ENCODE measurements at regions not wholly inside any gene's neighbourhood (a gene's known extent, or its start where the extent isn't known, plus 50 kb on each side); places are given as distances from the start of the nearest gene placed in this dataset.

DNA sequence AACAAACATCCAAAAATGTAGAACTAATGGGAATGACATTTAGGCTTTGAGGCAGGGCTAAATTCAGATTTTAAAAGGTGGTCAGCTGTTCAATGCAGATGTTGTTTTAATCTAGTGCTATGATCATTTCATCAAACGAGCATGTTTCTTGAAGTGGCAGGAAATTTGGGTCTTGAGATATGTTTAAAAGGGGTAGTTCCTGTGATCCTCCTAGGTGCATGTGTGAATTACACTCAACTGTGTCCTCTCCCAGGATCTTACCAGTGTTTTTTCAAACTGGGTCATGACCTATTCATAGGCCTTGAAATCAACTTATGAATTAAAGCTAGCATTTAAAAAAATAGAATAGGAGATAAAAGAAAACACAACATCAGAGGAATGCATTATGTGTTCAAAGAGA lies 57.4 kb upstream of the ACMSD start:
- Mint-ChIP-seq H3K4me1 (ENCODE audit: low read depth) (peaks cover 5% of the 10 kb centered on the region), H3K9me3 (ENCODE audit: low read depth) (no peaks in the 10 kb centered on the region), H3K4me3 (ENCODE audit: low read depth) (no peak overlapping the region), H3K27ac (no peak overlapping the region), H3K27me3 (peaks cover 10% of the 10 kb centered on the region), H3K36me3 (ENCODE audit: insufficient read depth) (no peaks in the 10 kb centered on the region)
- no peak for DNase-seq (ENCODE audit: low spot score, unreplicated experiment)
- TF ChIP-seq CTCF (IDR thresholded peaks at IDR 0.05; ENCODE audit: unreplicated experiment): no peak

DNA sequence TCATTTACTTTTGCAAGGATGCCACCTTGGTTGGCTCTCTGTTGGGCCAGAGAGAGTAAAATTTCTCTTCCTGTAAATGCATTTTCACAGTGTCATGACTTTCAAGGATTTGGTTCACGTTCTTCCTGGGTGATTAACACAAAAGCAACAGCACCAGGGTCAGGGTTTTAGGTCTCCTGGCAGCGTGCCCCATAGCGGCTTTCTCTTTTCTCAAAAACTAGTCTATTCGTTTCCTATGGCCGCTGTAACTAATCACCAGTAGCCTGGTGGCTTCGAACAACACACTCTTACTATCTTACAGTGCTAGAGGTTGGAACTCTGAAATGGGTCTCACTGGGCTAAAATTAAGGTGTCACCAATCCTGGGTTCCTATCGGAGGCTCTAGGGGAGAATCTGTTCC lies 56.3 kb upstream of the ACMSD start:
- no peaks in the 10 kb centered on the region for H3K9me3 Mint-ChIP-seq (ENCODE audit: low read depth)
- DNase-seq (ENCODE audit: low spot score, unreplicated experiment): no peak
- H3K36me3 Mint-ChIP-seq (ENCODE audit: insufficient read depth): no peaks in the 10 kb centered on the region
- H3K27me3 Mint-ChIP-seq: peaks cover 5% of the 10 kb centered on the region
- no peak overlapping the region for H3K27ac Mint-ChIP-seq
- H3K4me3 Mint-ChIP-seq (ENCODE audit: low read depth): no peak overlapping the region
- peaks cover 1% of the 10 kb centered on the region for H3K4me1 Mint-ChIP-seq (ENCODE audit: low read depth)
- TF ChIP-seq CTCF (IDR thresholded peaks at IDR 0.05; ENCODE audit: unreplicated experiment): no peak

GRCh38 chr2:134782792-134783191 lies 55.6 kb upstream of the ACMSD start:
- no peaks in the 10 kb centered on the region for H3K36me3 Mint-ChIP-seq (ENCODE audit: insufficient read depth)
- no peak overlapping the region for H3K27ac Mint-ChIP-seq
- TF ChIP-seq CTCF (IDR thresholded peaks at IDR 0.05; ENCODE audit: unreplicated experiment): peak; percentile 49
- no peak overlapping the region for H3K4me3 Mint-ChIP-seq (ENCODE audit: low read depth)
- DNase-seq (ENCODE audit: low spot score, unreplicated experiment): no peak
- no peaks in the 10 kb centered on the region for H3K9me3 Mint-ChIP-seq (ENCODE audit: low read depth)
- H3K27me3 Mint-ChIP-seq: peaks cover 5% of the 10 kb centered on the region
- no peaks in the 10 kb centered on the region for H3K4me1 Mint-ChIP-seq (ENCODE audit: low read depth)

DNA sequence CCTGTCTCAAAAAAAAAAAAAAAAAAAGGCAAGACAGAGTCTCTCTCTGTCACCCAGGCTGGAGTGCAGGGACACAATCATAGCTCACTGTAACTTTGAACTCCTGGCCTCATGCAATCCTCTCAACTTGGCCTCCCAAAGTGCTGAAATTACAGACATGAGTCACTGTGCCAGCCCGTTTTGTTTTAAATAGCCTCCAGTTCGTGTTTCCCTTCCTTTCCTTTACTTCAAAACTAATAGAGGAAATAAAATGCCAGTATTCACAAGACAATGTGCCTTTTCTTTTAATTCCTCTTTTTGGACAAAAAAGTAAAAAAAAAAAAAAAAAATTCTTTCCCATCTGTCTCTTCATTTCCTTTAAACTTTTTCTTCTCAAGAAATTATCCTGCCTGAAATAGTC lies 54.5 kb upstream of the ACMSD start:
- TF ChIP-seq CTCF (IDR thresholded peaks at IDR 0.05; ENCODE audit: unreplicated experiment): no peak
- Mint-ChIP-seq H3K4me3 (ENCODE audit: low read depth) (no peak overlapping the region), H3K27me3 (peaks cover 5% of the 10 kb centered on the region), H3K9me3 (ENCODE audit: low read depth) (no peaks in the 10 kb centered on the region), H3K36me3 (ENCODE audit: insufficient read depth) (no peaks in the 10 kb centered on the region), H3K4me1 (ENCODE audit: low read depth) (no peaks in the 10 kb centered on the region), H3K27ac (no peak overlapping the region)
- no peak for DNase-seq (ENCODE audit: low spot score, unreplicated experiment)

GRCh38 chr2:134785659-134786430 lies 52.6 kb upstream of the ACMSD start:
- Mint-ChIP-seq H3K9me3 (ENCODE audit: low read depth) (no peaks in the 10 kb centered on the region), H3K27ac (no peak overlapping the region), H3K4me3 (ENCODE audit: low read depth) (no peak overlapping the region), H3K27me3 (no peaks in the 10 kb centered on the region), H3K4me1 (ENCODE audit: low read depth) (no peaks in the 10 kb centered on the region), H3K36me3 (ENCODE audit: insufficient read depth) (no peaks in the 10 kb centered on the region)
- TF ChIP-seq CTCF (IDR thresholded peaks at IDR 0.05; ENCODE audit: unreplicated experiment): no peak
- no peak for DNase-seq (ENCODE audit: low spot score, unreplicated experiment)

Data from progenitor cell of endocrine pancreas (in vitro differentiated cells).